CD4-positive, alpha-beta T cell treated with Interleukin-17A for 1 hour (primary cell): ENCODE measurements at regions not wholly inside any gene's neighbourhood (a gene's known extent, or its start where the extent isn't known, plus 50 kb on each side); places are given as distances from the start of the nearest gene placed in this dataset.
A peak's percentile ranks its signal among the peaks of the same experiment; 100 is the strongest.
"Not testable (repeated sequence)": the region's sequence is repeated elsewhere in the genome, so short reads cannot be mapped to it uniquely, and the experiment has no call there.

Experiments used
- DNase-seq: peaks from one replicate; pipeline ENCODE4 v3.0.0-alpha.2; 2020

GRCh38 chr19:23984911-23985310 is 70.2 kb downstream of the ZNF726 start:
- DNase-seq, result not testable (repeated sequence)

- no peak for DNase-seq
These were observed 71.9 kb downstream of the ZNF726 start for GRCh38 chr19:23986623-23987022.

GRCh38 chr19:23991170-23991569 is 76.5 kb downstream of the ZNF726 start:
- DNase-seq, result peak; percentile 14

GRCh38 chr19:23992348-23992747 is 77.7 kb downstream of the ZNF726 start:
- DNase-seq, result peak; percentile 22

GRCh38 chr19:23993440-23993839 is 78.8 kb downstream of the ZNF726 start:
- DNase-seq, result no peak

- no peak for DNase-seq
These were observed 81.9 kb downstream of the ZNF726 start for GRCh38 chr19:23996549-23996948.

GRCh38 chr19:23998568-23998967 is 83.9 kb downstream of the ZNF726 start:
- DNase-seq, result no peak

GRCh38 chr19:23999821-24000610 is 85.3 kb downstream of the ZNF726 start:
- no peak for DNase-seq

GRCh38 chr19:24000656-24001055 is 86.0 kb downstream of the ZNF726 start:
- DNase-seq, result no peak

GRCh38 chr19:24002256-24002945 is 84.6 kb upstream of the ZNF254 start:
- no peak for DNase-seq

- no peak for DNase-seq
These were observed 83.5 kb upstream of the ZNF254 start for GRCh38 chr19:24003537-24003936.

- no peak for DNase-seq
These were observed 82.8 kb upstream of the ZNF254 start for GRCh38 chr19:24004166-24004565.

- DNase-seq, result no peak
These were observed 56.9 kb upstream of the ZNF254 start for GRCh38 chr19:24029941-24030636.

- no peak for DNase-seq
These were observed 54.3 kb upstream of the ZNF254 start for GRCh38 chr19:24032651-24033050.

GRCh38 chr19:24033301-24033962 is 53.6 kb upstream of the ZNF254 start:
- peak; percentile 87 for DNase-seq

GRCh38 chr19:24033963-24034342 is 53.0 kb upstream of the ZNF254 start:
- DNase-seq, result peak; percentile 26

GRCh38 chr19:24035261-24035880 is 51.6 kb upstream of the ZNF254 start:
- not testable (repeated sequence) for DNase-seq
